ENCODE measurements at regions not wholly inside any gene's neighbourhood (a gene's known extent, or its start where the extent isn't known, plus 50 kb on each side); places are given as distances from the start of the nearest gene placed in this dataset.

GRCh38 chr3:72543246-72543645 is 305.0 kb downstream of the SHQ1 start:
- TF ChIP-seq EZH2 (IDR thresholded peaks at IDR 0.05; ENCODE audit: insufficient read depth, low read length) (no peak), CTCF (IDR thresholded peaks at IDR 0.05; ENCODE audit: insufficient read depth, low read depth, low read length) (no peak)
- H3K9me3 ChIP-seq (ENCODE audit: insufficient read depth, low read depth, low read length) = no peaks in the 10 kb centered on the region
- no peaks in the 10 kb centered on the region for H3K79me2 ChIP-seq (ENCODE audit: insufficient read depth, low read length)
- no peaks in the 10 kb centered on the region for H3K4me1 ChIP-seq (ENCODE audit: insufficient read depth, low read length)
- H3K27me3 ChIP-seq (ENCODE audit: insufficient read depth, low read length) = no peaks in the 10 kb centered on the region
- Mint-ChIP-seq H3K27me3 (ENCODE audit: low read depth, unreplicated experiment) (peaks cover 23% of the 10 kb centered on the region), H3K9me3 (ENCODE audit: unreplicated experiment) (peaks cover 3% of the 10 kb centered on the region), H3K4me1 (ENCODE audit: low read depth, unreplicated experiment) (no peaks in the 10 kb centered on the region), H3K36me3 (ENCODE audit: low read depth, unreplicated experiment) (no peaks in the 10 kb centered on the region), H3K27ac (ENCODE audit: unreplicated experiment) (no peak overlapping the region), H3K4me3 (ENCODE audit: unreplicated experiment) (no peak overlapping the region)
- FAIRE-seq (no peak), DNase-seq (ENCODE audit: low read depth) (no peak)
- H3K4me2 ChIP-seq (ENCODE audit: low read length) = no peak overlapping the region
- H3K27ac ChIP-seq (ENCODE audit: low read depth, low read length) = no peak overlapping the region
- H3K36me3 ChIP-seq (ENCODE audit: insufficient read depth, low read length) = no peaks in the 10 kb centered on the region
- H2AFZ ChIP-seq (ENCODE audit: low read depth, low read length) = no peak overlapping the region
- H3K4me3 ChIP-seq (ENCODE audit: insufficient read depth, low read depth, low read length) = no peak overlapping the region
- H4K20me1 ChIP-seq (ENCODE audit: insufficient read depth, low read length) = no peaks in the 10 kb centered on the region
- no peak overlapping the region for H3K9ac ChIP-seq (ENCODE audit: low read length)

GRCh38 chr3:72542781-72543180 is 305.5 kb downstream of the SHQ1 start:
- DNase-seq (ENCODE audit: low read depth) (no peak), FAIRE-seq (no peak)
- Mint-ChIP-seq H3K36me3 (ENCODE audit: low read depth, unreplicated experiment) (no peaks in the 10 kb centered on the region), H3K27me3 (ENCODE audit: low read depth, unreplicated experiment) (peaks cover 25% of the 10 kb centered on the region), H3K27ac (ENCODE audit: unreplicated experiment) (no peak overlapping the region), H3K4me1 (ENCODE audit: low read depth, unreplicated experiment) (no peaks in the 10 kb centered on the region), H3K4me3 (ENCODE audit: unreplicated experiment) (no peak overlapping the region), H3K9me3 (ENCODE audit: unreplicated experiment) (peaks cover 3% of the 10 kb centered on the region)
- Histone ChIP-seq H4K20me1 (ENCODE audit: insufficient read depth, low read length) (no peaks in the 10 kb centered on the region), H3K4me2 (ENCODE audit: low read length) (no peak overlapping the region), H3K9ac (ENCODE audit: low read length) (no peak overlapping the region), H2AFZ (ENCODE audit: low read depth, low read length) (no peak overlapping the region), H3K27ac (ENCODE audit: low read depth, low read length) (no peak overlapping the region), H3K27me3 (ENCODE audit: insufficient read depth, low read length) (no peaks in the 10 kb centered on the region), H3K36me3 (ENCODE audit: insufficient read depth, low read length) (no peaks in the 10 kb centered on the region), H3K4me3 (ENCODE audit: insufficient read depth, low read depth, low read length) (no peak overlapping the region), H3K79me2 (ENCODE audit: insufficient read depth, low read length) (no peaks in the 10 kb centered on the region), H3K4me1 (ENCODE audit: insufficient read depth, low read length) (no peaks in the 10 kb centered on the region), H3K9me3 (ENCODE audit: insufficient read depth, low read depth, low read length) (no peaks in the 10 kb centered on the region)
- TF ChIP-seq CTCF (IDR thresholded peaks at IDR 0.05; ENCODE audit: insufficient read depth, low read depth, low read length) (no peak), EZH2 (IDR thresholded peaks at IDR 0.05; ENCODE audit: insufficient read depth, low read length) (no peak)

- Mint-ChIP-seq H3K27ac (ENCODE audit: unreplicated experiment) (no peak overlapping the region), H3K27me3 (ENCODE audit: low read depth, unreplicated experiment) (peaks cover 21% of the 10 kb centered on the region), H3K36me3 (ENCODE audit: low read depth, unreplicated experiment) (no peaks in the 10 kb centered on the region), H3K4me1 (ENCODE audit: low read depth, unreplicated experiment) (no peaks in the 10 kb centered on the region), H3K9me3 (ENCODE audit: unreplicated experiment) (peaks cover 3% of the 10 kb centered on the region), H3K4me3 (ENCODE audit: unreplicated experiment) (no peak overlapping the region)
- Histone ChIP-seq H3K27ac (ENCODE audit: low read depth, low read length) (no peak overlapping the region), H3K4me1 (ENCODE audit: insufficient read depth, low read length) (no peaks in the 10 kb centered on the region), H3K36me3 (ENCODE audit: insufficient read depth, low read length) (no peaks in the 10 kb centered on the region), H3K4me3 (ENCODE audit: insufficient read depth, low read depth, low read length) (no peak overlapping the region), H3K9me3 (ENCODE audit: insufficient read depth, low read depth, low read length) (no peaks in the 10 kb centered on the region), H3K27me3 (ENCODE audit: insufficient read depth, low read length) (no peaks in the 10 kb centered on the region), H3K79me2 (ENCODE audit: insufficient read depth, low read length) (no peaks in the 10 kb centered on the region), H3K9ac (ENCODE audit: low read length) (no peak overlapping the region), H2AFZ (ENCODE audit: low read depth, low read length) (no peak overlapping the region), H3K4me2 (ENCODE audit: low read length) (no peak overlapping the region), H4K20me1 (ENCODE audit: insufficient read depth, low read length) (no peaks in the 10 kb centered on the region)
- DNase-seq (ENCODE audit: low read depth) (no peak), FAIRE-seq (no peak)
- TF ChIP-seq CTCF (IDR thresholded peaks at IDR 0.05; ENCODE audit: insufficient read depth, low read depth, low read length) (no peak), EZH2 (IDR thresholded peaks at IDR 0.05; ENCODE audit: insufficient read depth, low read length) (no peak)
Measured at GRCh38 chr3:72539856-72540255, 308.4 kb downstream of the SHQ1 start.

All from astrocyte (in vitro differentiated cells and primary cell).